SJSA1 (cell line): ENCODE measurements at regions not wholly inside any gene's neighbourhood (a gene's known extent, or its start where the extent isn't known, plus 50 kb on each side); places are given as distances from the start of the nearest gene placed in this dataset.

Experiments used
- DNase-seq, 2 experiments: peaks; one replicate each; pipeline ENCODE4 v3.0.0-alpha.2; 2015 to 2020; ENCODE audit warnings: low spot score in 2 of 2, low read depth in 1 of 2
- H3K27ac ChIP-seq: fragments of 250-450 bp; sonication (Bioruptor Pico); 2 replicates; pipeline ENCODE4 v1.5.1; 2020; ENCODE audit warnings: mild to moderate bottlenecking, moderate library complexity
- H3K27me3 ChIP-seq: fragments of 250-450 bp; sonication (Bioruptor Pico); replicated peaks from 2 replicates; pipeline ENCODE4 v1.5.1; 2020; ENCODE audit warnings: mild to moderate bottlenecking, moderate library complexity
- H3K36me3 ChIP-seq: fragments of 250-450 bp; sonication (Bioruptor Pico); 2 replicates; pipeline ENCODE4 v1.5.1; 2020; ENCODE audit warnings: mild to moderate bottlenecking
- H3K4me1 ChIP-seq: fragments of 250-450 bp; sonication (Bioruptor Pico); replicated peaks from 2 replicates; pipeline ENCODE4 v1.6.1; 2021; ENCODE audit warnings: mild to moderate bottlenecking
- H3K4me3 ChIP-seq: fragments of 250-450 bp; sonication (Bioruptor Pico); 2 replicates; pipeline ENCODE4 v1.5.1; 2020; ENCODE audit warnings: mild to moderate bottlenecking
- H3K9me3 ChIP-seq: fragments of 250-450 bp; sonication (Bioruptor Pico); replicated peaks from 2 replicates; pipeline ENCODE4 v1.5.1; 2020; ENCODE audit warnings: mild to moderate bottlenecking

- Histone ChIP-seq H3K4me1 (peaks cover 14% of the 10 kb centered on the region), H3K4me3 (no peak overlapping the region), H3K27me3 (no peaks in the 10 kb centered on the region), H3K9me3 (no peaks in the 10 kb centered on the region), H3K27ac (no peak overlapping the region), H3K36me3 (no peaks in the 10 kb centered on the region)
- no peak for DNase-seq
Observed at GRCh38 chr2:236892721-236893120, 193.0 kb upstream of the COPS8 start.

- no peaks in the 10 kb centered on the region for H3K27me3 ChIP-seq
- H3K4me1 ChIP-seq: no peaks in the 10 kb centered on the region
- DNase-seq: no peak
- no peak overlapping the region for H3K4me3 ChIP-seq
- H3K27ac ChIP-seq: no peak overlapping the region
- H3K9me3 ChIP-seq: no peaks in the 10 kb centered on the region
- no peaks in the 10 kb centered on the region for H3K36me3 ChIP-seq
Observed at GRCh38 chr2:236894791-236895190, 190.9 kb upstream of the COPS8 start.

- no peak for DNase-seq
- no peaks in the 10 kb centered on the region for H3K27me3 ChIP-seq
- no peak overlapping the region for H3K27ac ChIP-seq
- H3K9me3 ChIP-seq: no peaks in the 10 kb centered on the region
- H3K36me3 ChIP-seq: no peaks in the 10 kb centered on the region
- H3K4me3 ChIP-seq: no peak overlapping the region
- H3K4me1 ChIP-seq: no peaks in the 10 kb centered on the region
Observed at GRCh38 chr2:236895497-236895896, 190.2 kb upstream of the COPS8 start.

- no peak overlapping the region for H3K4me3 ChIP-seq
- DNase-seq: no peak
- H3K9me3 ChIP-seq: no peaks in the 10 kb centered on the region
- H3K36me3 ChIP-seq: no peaks in the 10 kb centered on the region
- H3K27me3 ChIP-seq: no peaks in the 10 kb centered on the region
- H3K4me1 ChIP-seq: no peaks in the 10 kb centered on the region
- no peak overlapping the region for H3K27ac ChIP-seq
Observed at GRCh38 chr2:236896688-236897087, 189.0 kb upstream of the COPS8 start.

- Histone ChIP-seq H3K36me3 (no peaks in the 10 kb centered on the region), H3K9me3 (no peaks in the 10 kb centered on the region), H3K27me3 (no peaks in the 10 kb centered on the region), H3K27ac (no peak overlapping the region), H3K4me1 (no peaks in the 10 kb centered on the region), H3K4me3 (no peak overlapping the region)
- DNase-seq: no peak
Observed at GRCh38 chr2:236899146-236899545, 186.5 kb upstream of the COPS8 start.

- H3K36me3 ChIP-seq: no peaks in the 10 kb centered on the region
- no peaks in the 10 kb centered on the region for H3K4me1 ChIP-seq
- DNase-seq: no peak
- H3K27me3 ChIP-seq: no peaks in the 10 kb centered on the region
- H3K27ac ChIP-seq: no peak overlapping the region
- no peaks in the 10 kb centered on the region for H3K9me3 ChIP-seq
- H3K4me3 ChIP-seq: no peak overlapping the region
Observed at GRCh38 chr2:236899950-236900640, 185.6 kb upstream of the COPS8 start.

GRCh38 chr2:236901956-236902355, 183.7 kb upstream of the COPS8 start:
- H3K4me1 ChIP-seq: no peaks in the 10 kb centered on the region
- DNase-seq: no peak
- no peaks in the 10 kb centered on the region for H3K27me3 ChIP-seq

GRCh38 chr2:236903978-236904377, 181.7 kb upstream of the COPS8 start:
- H3K27me3 ChIP-seq: no peaks in the 10 kb centered on the region
- DNase-seq: no peak
- H3K4me3 ChIP-seq: no peak overlapping the region
- no peaks in the 10 kb centered on the region for H3K4me1 ChIP-seq
- H3K9me3 ChIP-seq: no peaks in the 10 kb centered on the region
- H3K27ac ChIP-seq: no peak overlapping the region
- no peaks in the 10 kb centered on the region for H3K36me3 ChIP-seq

More at GRCh38 chr2:236901956-236902355, 183.7 kb upstream of the COPS8 start:
- Histone ChIP-seq H3K9me3 (no peaks in the 10 kb centered on the region), H3K36me3 (no peaks in the 10 kb centered on the region), H3K27ac (no peak overlapping the region), H3K4me3 (no peak overlapping the region)

- no peaks in the 10 kb centered on the region for H3K27me3 ChIP-seq
Observed at GRCh38 chr2:236904389-236905263, 181.1 kb upstream of the COPS8 start.

GRCh38 chr2:236905976-236906375, 179.7 kb upstream of the COPS8 start:
- no peak overlapping the region for H3K27ac ChIP-seq
- H3K4me1 ChIP-seq: peaks cover 4% of the 10 kb centered on the region
- H3K36me3 ChIP-seq: no peaks in the 10 kb centered on the region
- no peaks in the 10 kb centered on the region for H3K9me3 ChIP-seq
- H3K4me3 ChIP-seq: no peak overlapping the region
- DNase-seq: no peak
- H3K27me3 ChIP-seq: no peaks in the 10 kb centered on the region

More at GRCh38 chr2:236904389-236905263, 181.1 kb upstream of the COPS8 start:
- Histone ChIP-seq H3K27ac (no peak overlapping the region), H3K9me3 (no peaks in the 10 kb centered on the region), H3K4me1 (no peaks in the 10 kb centered on the region), H3K36me3 (no peaks in the 10 kb centered on the region), H3K4me3 (no peak overlapping the region)
- no peak for DNase-seq

- no peak for DNase-seq
Observed at GRCh38 chr2:236908439-236909192, 177.1 kb upstream of the COPS8 start.

GRCh38 chr2:236909193-236909504, 176.5 kb upstream of the COPS8 start:
- H3K9me3 ChIP-seq: no peaks in the 10 kb centered on the region
- no peak overlapping the region for H3K27ac ChIP-seq
- no peaks in the 10 kb centered on the region for H3K36me3 ChIP-seq
- H3K4me1 ChIP-seq: peaks cover 23% of the 10 kb centered on the region
- no peak for DNase-seq
- no peaks in the 10 kb centered on the region for H3K27me3 ChIP-seq
- no peak overlapping the region for H3K4me3 ChIP-seq

More at GRCh38 chr2:236908439-236909192, 177.1 kb upstream of the COPS8 start:
- H3K4me1 ChIP-seq: peaks cover 20% of the 10 kb centered on the region
- H3K4me3 ChIP-seq: no peak overlapping the region
- no peaks in the 10 kb centered on the region for H3K9me3 ChIP-seq
- H3K27ac ChIP-seq: no peak overlapping the region
- H3K27me3 ChIP-seq: no peaks in the 10 kb centered on the region
- no peaks in the 10 kb centered on the region for H3K36me3 ChIP-seq

- H3K27ac ChIP-seq: no peak overlapping the region
- DNase-seq: no peak
- H3K4me1 ChIP-seq: peaks cover 28% of the 10 kb centered on the region
- no peaks in the 10 kb centered on the region for H3K27me3 ChIP-seq
- H3K9me3 ChIP-seq: no peaks in the 10 kb centered on the region
- H3K4me3 ChIP-seq: no peak overlapping the region
- H3K36me3 ChIP-seq: no peaks in the 10 kb centered on the region
Observed at GRCh38 chr2:236909802-236910201, 175.9 kb upstream of the COPS8 start.
